Ishikawa (cell line): ENCODE measurements at regions not wholly inside any gene's neighbourhood (a gene's known extent, or its start where the extent isn't known, plus 50 kb on each side); places are given as distances from the start of the nearest gene placed in this dataset.

Experiments
- CEBPB ChIP-seq: IDR thresholded peaks from 2 replicates; pipeline ENCODE4 v1.6.1; 2012
- CREB1 ChIP-seq: IDR thresholded peaks from 2 replicates; pipeline ENCODE4 v1.6.1; 2012; ENCODE audit warnings: low read depth
- EGR1 ChIP-seq: IDR thresholded peaks from 2 replicates; pipeline ENCODE4 v1.6.1; 2012
- EP300 ChIP-seq: IDR thresholded peaks from 2 replicates; pipeline ENCODE4 v1.6.1; 2012; ENCODE audit warnings: borderline replicate concordance
- FOXM1 ChIP-seq: IDR thresholded peaks from 2 replicates; pipeline ENCODE4 v1.6.1; 2012; ENCODE audit warnings: low read depth, borderline replicate concordance
- NFIC ChIP-seq: IDR thresholded peaks from 2 replicates; pipeline ENCODE4 v1.6.1; 2012
- RAD21 ChIP-seq: IDR thresholded peaks from 2 replicates; pipeline ENCODE4 v1.6.1; 2012; ENCODE audit warnings: low read depth
- TAF1 ChIP-seq: IDR thresholded peaks from 2 replicates; pipeline ENCODE4 v1.6.1; 2012; ENCODE audit warnings: low read depth, mild to moderate bottlenecking
- TCF12 ChIP-seq: IDR thresholded peaks from 2 replicates; pipeline ENCODE4 v1.6.1; 2012; ENCODE audit warnings: low read depth
- TEAD4 ChIP-seq: IDR thresholded peaks from 2 replicates; pipeline ENCODE4 v1.6.1; 2012
- YY1 ChIP-seq: IDR thresholded peaks from 2 replicates; pipeline ENCODE4 v1.6.1; 2012; ENCODE audit warnings: low read depth
- ZBTB7A ChIP-seq: IDR thresholded peaks from 2 replicates; pipeline ENCODE4 v1.6.1; 2012; ENCODE audit warnings: low read depth
- TF ChIP-seq, protein P1 (sequence below): IDR thresholded peaks from 2 replicates; pipeline ENCODE4 v1.6.1; 2012; ENCODE audit warnings: low read depth, mild to moderate bottlenecking
- TF ChIP-seq, protein P2 (sequence below): IDR thresholded peaks from 2 replicates; pipeline ENCODE4 v1.6.1; 2012
- TF ChIP-seq, protein P3 (sequence below): IDR thresholded peaks from 2 replicates; pipeline ENCODE4 v1.6.1; 2012

DNA sequence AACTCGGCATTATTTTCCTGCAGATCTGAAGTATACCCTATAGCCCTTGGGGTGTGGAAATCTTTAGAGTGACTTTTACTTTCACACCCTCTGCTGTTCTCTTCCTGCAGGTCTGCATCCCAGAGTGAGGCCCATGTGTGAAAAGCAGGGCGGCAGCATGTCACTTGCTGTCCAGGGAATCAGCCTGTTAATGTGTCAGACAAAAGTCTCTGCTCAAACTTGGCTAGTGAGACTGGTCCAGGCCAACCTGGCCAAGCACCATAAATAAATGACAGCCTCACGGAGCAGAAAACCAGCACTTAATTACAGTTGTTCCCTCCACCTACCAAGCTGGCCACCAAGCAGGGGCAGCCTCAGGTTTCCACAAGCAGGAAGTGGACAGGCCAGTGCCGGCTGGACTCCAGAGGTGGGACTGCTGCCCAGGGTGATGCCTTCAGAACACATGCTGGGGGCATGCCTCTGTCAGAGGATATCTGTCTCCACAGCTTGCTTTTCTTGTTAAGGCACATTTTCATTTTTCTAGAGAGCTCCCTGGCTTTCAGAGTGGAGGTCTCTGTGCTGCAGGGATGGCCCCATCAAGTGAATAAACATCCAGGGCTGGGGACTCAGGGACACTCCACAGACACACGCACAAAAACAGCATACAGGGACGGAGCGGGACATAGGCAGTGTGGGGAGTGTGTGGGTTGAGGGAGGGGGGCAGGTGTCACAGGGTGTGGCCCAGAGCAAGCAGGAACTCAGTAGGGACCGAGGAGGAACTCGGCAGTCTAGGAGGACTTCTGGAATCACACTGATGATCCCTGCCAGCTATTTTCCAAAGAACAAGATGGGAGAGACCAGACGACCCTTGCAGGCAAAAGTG lies 243.8 kb upstream of the IRX1 start:
- TF ChIP-seq CREB1 = no peak
- TF ChIP-seq, protein P1, sequence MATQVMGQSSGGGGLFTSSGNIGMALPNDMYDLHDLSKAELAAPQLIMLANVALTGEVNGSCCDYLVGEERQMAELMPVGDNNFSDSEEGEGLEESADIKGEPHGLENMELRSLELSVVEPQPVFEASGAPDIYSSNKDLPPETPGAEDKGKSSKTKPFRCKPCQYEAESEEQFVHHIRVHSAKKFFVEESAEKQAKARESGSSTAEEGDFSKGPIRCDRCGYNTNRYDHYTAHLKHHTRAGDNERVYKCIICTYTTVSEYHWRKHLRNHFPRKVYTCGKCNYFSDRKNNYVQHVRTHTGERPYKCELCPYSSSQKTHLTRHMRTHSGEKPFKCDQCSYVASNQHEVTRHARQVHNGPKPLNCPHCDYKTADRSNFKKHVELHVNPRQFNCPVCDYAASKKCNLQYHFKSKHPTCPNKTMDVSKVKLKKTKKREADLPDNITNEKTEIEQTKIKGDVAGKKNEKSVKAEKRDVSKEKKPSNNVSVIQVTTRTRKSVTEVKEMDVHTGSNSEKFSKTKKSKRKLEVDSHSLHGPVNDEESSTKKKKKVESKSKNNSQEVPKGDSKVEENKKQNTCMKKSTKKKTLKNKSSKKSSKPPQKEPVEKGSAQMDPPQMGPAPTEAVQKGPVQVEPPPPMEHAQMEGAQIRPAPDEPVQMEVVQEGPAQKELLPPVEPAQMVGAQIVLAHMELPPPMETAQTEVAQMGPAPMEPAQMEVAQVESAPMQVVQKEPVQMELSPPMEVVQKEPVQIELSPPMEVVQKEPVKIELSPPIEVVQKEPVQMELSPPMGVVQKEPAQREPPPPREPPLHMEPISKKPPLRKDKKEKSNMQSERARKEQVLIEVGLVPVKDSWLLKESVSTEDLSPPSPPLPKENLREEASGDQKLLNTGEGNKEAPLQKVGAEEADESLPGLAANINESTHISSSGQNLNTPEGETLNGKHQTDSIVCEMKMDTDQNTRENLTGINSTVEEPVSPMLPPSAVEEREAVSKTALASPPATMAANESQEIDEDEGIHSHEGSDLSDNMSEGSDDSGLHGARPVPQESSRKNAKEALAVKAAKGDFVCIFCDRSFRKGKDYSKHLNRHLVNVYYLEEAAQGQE = no peak
- no peak for TF ChIP-seq TAF1
- no peak for TF ChIP-seq RAD21
- TF ChIP-seq EGR1 = no peak
- TF ChIP-seq TCF12 = no peak
- TF ChIP-seq YY1 = no peak
- TF ChIP-seq ZBTB7A = no peak
- TF ChIP-seq TEAD4 = no peak
- TF ChIP-seq, protein P2, sequence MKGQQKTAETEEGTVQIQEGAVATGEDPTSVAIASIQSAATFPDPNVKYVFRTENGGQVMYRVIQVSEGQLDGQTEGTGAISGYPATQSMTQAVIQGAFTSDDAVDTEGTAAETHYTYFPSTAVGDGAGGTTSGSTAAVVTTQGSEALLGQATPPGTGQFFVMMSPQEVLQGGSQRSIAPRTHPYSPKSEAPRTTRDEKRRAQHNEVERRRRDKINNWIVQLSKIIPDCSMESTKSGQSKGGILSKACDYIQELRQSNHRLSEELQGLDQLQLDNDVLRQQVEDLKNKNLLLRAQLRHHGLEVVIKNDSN = no peak

DNA sequence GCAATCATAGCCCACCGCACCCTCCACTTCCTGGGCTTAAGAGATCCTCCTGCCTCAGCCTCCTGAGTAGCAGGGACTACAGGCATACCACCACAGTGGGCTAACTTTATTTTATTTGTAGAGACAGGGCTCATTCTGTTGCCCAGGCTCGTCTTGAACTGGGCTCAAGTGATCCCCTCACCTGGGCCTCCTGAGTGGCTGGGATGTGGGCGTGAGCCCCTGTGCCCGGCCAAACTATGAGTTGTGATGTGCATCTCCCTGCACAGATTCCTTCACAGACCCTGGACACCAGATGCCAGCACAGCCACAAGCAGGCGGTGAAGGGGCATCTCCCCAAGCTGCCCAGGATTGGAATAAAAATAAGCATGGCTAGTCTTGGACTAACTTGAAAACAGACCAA lies 244.9 kb upstream of the IRX1 start:
- TF ChIP-seq YY1 = no peak
- TF ChIP-seq, protein P2 = no peak
- TF ChIP-seq CEBPB = no peak
- no peak for TF ChIP-seq RAD21
- no peak for TF ChIP-seq TEAD4
- TF ChIP-seq EGR1 = no peak
- no peak for TF ChIP-seq TAF1
- TF ChIP-seq, protein P1 = no peak
- no peak for TF ChIP-seq NFIC
- no peak for TF ChIP-seq FOXM1
- TF ChIP-seq ZBTB7A = no peak
- TF ChIP-seq, protein P3, sequence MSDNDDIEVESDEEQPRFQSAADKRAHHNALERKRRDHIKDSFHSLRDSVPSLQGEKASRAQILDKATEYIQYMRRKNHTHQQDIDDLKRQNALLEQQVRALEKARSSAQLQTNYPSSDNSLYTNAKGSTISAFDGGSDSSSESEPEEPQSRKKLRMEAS = no peak
- no peak for TF ChIP-seq CREB1
- no peak for TF ChIP-seq TCF12
- TF ChIP-seq EP300 = no peak

DNA sequence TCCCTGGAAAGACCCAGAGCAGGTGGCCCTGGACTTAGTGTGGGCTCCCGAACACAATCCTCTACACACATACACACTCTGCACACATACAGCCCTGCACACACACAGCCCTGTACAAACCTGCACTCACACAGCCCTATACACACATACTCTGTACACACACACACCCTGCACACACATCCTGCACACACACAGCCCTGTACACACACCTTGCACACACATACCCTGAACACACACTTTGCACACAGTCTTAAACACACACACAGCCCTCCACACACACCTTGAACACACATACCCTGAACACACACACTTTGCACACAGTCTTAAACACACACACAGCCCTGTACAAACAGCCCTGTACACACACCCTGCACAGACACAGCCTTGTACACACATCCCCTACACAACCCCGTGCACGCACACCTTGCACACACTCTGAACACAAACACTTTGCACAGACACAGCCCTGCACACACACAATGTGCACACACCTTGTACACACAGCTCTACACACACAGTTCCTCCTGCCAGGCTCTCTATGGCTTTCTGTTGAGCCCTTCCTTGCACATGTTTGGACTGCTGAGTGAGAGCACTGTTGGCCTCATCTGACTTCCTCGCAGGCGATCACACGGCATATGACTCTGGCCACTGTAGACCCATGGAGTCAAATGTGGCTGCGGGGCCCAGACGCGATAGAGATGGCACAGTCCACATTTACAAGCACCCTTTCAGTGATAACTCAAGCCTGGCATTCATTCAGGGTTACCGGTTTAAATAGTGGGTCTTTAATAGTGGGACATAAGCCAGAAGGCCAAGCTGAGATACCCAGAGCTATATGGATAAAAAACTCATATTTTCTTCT lies 245.7 kb upstream of the IRX1 start:
- TF ChIP-seq, protein P3 = no peak
- no peak for TF ChIP-seq RAD21
- TF ChIP-seq FOXM1 = no peak
- TF ChIP-seq TCF12 = no peak
- no peak for TF ChIP-seq YY1
- no peak for TF ChIP-seq ZBTB7A

DNA sequence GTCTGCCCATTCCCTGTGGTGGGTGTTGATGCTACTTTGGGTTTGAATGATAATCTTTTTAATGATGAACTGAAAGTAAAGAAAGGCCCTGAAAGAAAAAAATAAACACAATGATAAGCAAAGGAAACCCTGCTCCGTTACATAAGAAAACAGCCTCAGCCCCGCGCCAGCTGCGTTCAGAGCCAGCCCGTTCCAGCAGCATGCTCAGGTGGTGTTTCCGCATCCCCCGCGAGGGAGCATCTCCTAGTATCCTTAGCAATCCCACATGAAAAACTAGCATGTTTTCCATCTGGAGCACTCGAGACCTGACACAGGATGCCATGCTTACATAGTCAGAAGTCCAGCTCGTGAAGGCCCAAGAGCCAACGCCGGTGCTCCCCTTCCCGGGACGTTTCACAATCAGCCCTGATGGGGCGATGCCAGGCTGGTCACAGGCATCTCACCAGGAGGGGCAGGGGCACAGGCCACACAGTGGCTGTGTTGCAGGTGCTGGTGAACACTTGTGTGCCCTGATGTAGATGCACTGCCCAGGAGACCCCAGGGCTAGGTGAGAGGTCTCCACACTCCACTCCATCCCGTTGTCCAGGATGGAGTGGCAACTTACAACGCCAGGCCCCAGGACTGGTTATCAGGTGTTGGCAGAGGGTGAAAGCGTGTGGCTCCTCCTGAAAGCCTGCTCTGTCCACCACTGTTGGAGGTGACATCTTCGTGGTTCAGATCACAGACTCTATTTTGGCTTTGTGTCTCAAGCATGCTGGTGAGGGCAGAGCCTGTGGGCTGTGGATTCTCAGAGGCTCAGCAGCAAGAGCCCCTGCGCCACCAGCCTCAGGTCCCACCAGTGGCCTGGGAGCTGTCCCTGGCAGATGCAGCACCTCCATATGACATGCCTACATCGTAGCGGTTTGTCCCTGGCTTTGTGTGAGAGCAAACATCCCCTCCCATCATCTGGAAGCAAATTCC lies 246.8 kb upstream of the IRX1 start:
- TF ChIP-seq TCF12 (no peak), RAD21 (no peak), ZBTB7A (no peak), FOXM1 (no peak), TEAD4 (no peak), NFIC (no peak), TAF1 (no peak), EGR1 (no peak), EP300 (no peak), CEBPB (no peak), YY1 (no peak), CREB1 (no peak)
- TF ChIP-seq, protein P3 = no peak
- TF ChIP-seq, protein P1 = no peak
- TF ChIP-seq, protein P2 = no peak
